HEK293T (cell line): ENCODE measurements at regions not wholly inside any gene's neighbourhood (a gene's known extent, or its start where the extent isn't known, plus 50 kb on each side); places are given as distances from the start of the nearest gene placed in this dataset.

Experiments
- ARNT ChIP-seq: fragments of 450-650 bp; IDR thresholded peaks from 2 replicates; pipeline ENCODE4 v1.6.1; 2017; ENCODE audit warnings: mild to moderate bottlenecking
- ELF4 ChIP-seq: fragments of 450-650 bp; IDR thresholded peaks from 2 replicates; pipeline ENCODE4 v1.6.1; 2017; ENCODE audit warnings: antibody characterized with exemption
- ZNF384 ChIP-seq: fragments of 450-650 bp; IDR thresholded peaks from 2 replicates; pipeline ENCODE4 v1.6.1; 2016

DNA sequence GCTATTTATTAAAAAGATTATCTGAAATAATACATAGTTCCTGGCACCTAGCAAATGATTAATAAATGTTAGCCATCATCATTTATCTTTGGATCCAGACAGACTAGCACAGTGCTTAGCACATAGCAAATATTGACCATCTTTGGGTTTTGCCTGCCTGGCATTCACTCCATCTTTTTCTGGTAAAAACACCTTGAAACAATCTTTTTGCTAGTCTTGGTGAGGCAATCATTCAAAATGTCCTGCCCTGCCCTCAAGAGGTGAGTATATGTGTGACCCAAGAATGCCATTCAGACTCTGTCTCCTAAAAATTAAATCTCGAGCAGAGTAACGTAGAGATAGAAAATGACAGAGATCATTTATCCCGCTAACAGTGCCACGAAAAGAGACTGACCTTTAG is 78.3 kb upstream of the ZNF280D start:
- no peak for TF ChIP-seq ARNT
- no peak for TF ChIP-seq ZNF384
- no peak for TF ChIP-seq ELF4
